ENCODE measurements at regions not wholly inside any gene's neighbourhood (a gene's known extent, or its start where the extent isn't known, plus 50 kb on each side); places are given as distances from the start of the nearest gene placed in this dataset.

DNA sequence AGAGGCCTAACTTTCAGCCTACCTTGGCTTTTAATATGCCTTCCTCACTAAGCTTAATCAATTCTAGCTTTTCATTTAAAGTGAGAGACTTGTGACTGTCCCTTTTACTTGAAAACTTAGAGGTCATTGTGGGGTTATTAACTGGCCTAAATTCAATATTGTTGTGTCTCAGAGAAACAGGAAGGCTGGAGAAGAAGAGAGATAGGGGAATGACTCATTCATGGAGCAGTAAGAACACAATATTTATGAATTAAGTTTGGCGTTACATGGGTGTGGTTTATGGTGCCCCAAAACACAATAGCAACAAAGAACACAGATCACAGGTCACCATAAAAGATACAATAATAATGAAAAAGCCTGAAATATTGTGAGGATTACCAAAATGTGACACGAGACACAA lies 612.1 kb downstream of the TBC1D4 start:
- H3K27ac ChIP-seq (ENCODE audit: low read depth, low read length), result no peak overlapping the region
- H2AFZ ChIP-seq (ENCODE audit: low read depth, low read length, severe bottlenecking), result no peak overlapping the region
- no peak overlapping the region for H3K4me3 ChIP-seq (ENCODE audit: insufficient read depth, low read length, poor library complexity, severe bottlenecking)

DNA sequence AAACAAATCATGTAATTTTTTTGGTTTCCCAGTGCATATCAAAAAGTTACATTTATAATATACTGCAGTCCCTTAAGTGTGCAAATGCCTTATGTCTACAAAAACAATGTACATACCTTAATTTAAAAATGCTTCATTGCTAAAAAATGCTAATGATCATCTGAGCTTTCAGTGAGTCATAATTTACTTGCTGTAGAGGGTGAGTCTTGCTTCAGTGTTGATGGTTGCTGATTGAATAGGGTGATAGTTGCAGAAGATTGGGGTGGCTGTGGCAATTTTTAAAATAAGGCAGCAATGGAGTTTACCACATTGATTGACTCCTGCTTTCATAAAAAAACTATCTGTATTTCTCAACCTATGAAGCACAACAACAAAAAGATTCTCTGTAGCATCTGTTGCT lies 613.9 kb downstream of the TBC1D4 start:
- TF ChIP-seq, protein P1, sequence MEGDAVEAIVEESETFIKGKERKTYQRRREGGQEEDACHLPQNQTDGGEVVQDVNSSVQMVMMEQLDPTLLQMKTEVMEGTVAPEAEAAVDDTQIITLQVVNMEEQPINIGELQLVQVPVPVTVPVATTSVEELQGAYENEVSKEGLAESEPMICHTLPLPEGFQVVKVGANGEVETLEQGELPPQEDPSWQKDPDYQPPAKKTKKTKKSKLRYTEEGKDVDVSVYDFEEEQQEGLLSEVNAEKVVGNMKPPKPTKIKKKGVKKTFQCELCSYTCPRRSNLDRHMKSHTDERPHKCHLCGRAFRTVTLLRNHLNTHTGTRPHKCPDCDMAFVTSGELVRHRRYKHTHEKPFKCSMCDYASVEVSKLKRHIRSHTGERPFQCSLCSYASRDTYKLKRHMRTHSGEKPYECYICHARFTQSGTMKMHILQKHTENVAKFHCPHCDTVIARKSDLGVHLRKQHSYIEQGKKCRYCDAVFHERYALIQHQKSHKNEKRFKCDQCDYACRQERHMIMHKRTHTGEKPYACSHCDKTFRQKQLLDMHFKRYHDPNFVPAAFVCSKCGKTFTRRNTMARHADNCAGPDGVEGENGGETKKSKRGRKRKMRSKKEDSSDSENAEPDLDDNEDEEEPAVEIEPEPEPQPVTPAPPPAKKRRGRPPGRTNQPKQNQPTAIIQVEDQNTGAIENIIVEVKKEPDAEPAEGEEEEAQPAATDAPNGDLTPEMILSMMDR (IDR thresholded peaks at IDR 0.05; ENCODE audit: insufficient read depth, low read length, poor library complexity, severe bottlenecking), result no peak
- no peak for TF ChIP-seq EZH2phosphoT487 (conservative IDR thresholded peaks at IDR 0.05; ENCODE audit: low read length)
- Histone ChIP-seq H3K4me3 (ENCODE audit: insufficient read depth, low read length, poor library complexity, severe bottlenecking) (no peak overlapping the region), H3F3A (ENCODE audit: insufficient read depth) (no peaks in the 10 kb centered on the region)

More for the DNA sequence above, 612.1 kb downstream of the TBC1D4 start:
- no peak for TF ChIP-seq EZH2phosphoT487 (conservative IDR thresholded peaks at IDR 0.05; ENCODE audit: low read length)
- TF ChIP-seq, protein P1 (IDR thresholded peaks at IDR 0.05; ENCODE audit: insufficient read depth, low read length, poor library complexity, severe bottlenecking), result no peak
- Histone ChIP-seq H3K9me2 (replicated peaks; ENCODE audit: insufficient read depth, low read length) (0 out of 2 replicates have a peak, but pooled peaks cover 3% of the 10 kb centered on the region), H3K36me3 (ENCODE audit: low read length) (no peaks in the 10 kb centered on the region), H3K9me3 (ENCODE audit: insufficient read depth, low read length) (no peaks in the 10 kb centered on the region), H3K9ac (ENCODE audit: low read length) (no peak overlapping the region), H4K20me1 (ENCODE audit: low read depth, low read length) (no peaks in the 10 kb centered on the region), H3F3A (ENCODE audit: insufficient read depth) (no peaks in the 10 kb centered on the region), H3K27me3 (ENCODE audit: low read length) (no peaks in the 10 kb centered on the region), H3K4me2 (ENCODE audit: low read depth, low read length, poor library complexity, severe bottlenecking) (no peak overlapping the region), H3K79me2 (ENCODE audit: insufficient read depth, low read length) (no peaks in the 10 kb centered on the region)

DNA sequence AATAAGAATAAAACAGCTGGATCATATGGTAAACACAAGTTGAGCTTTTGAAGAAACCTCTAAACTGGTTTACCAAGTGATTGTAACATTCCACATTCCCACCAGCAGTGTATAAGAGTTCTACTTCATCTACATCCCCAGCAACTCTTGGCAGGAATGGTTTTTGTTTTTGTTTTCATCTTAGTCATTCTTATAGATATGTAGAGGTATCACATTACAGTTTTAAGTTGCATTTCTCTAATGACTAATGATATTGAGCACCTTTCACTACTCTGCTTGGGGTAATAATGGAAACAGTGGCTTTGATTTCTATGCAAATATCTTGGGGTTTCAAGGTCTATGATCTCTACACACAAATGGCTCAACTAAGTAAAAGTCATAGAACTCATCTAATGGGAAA lies 614.5 kb downstream of the TBC1D4 start:
- no peak overlapping the region for H3K4me2 ChIP-seq (ENCODE audit: low read depth, low read length, poor library complexity, severe bottlenecking)

More for the DNA sequence above, 613.9 kb downstream of the TBC1D4 start:
- Histone ChIP-seq H4K20me1 (ENCODE audit: low read depth, low read length) (no peaks in the 10 kb centered on the region), H3K27me3 (ENCODE audit: low read length) (no peaks in the 10 kb centered on the region), H3K9ac (ENCODE audit: low read length) (no peak overlapping the region), H3K9me2 (replicated peaks; ENCODE audit: insufficient read depth, low read length) (0 out of 2 replicates have a peak, but pooled peaks cover 3% of the 10 kb centered on the region), H3K9me3 (ENCODE audit: insufficient read depth, low read length) (no peaks in the 10 kb centered on the region), H3K79me2 (ENCODE audit: insufficient read depth, low read length) (no peaks in the 10 kb centered on the region), H3K27ac (ENCODE audit: low read depth, low read length) (no peak overlapping the region), H3K4me2 (ENCODE audit: low read depth, low read length, poor library complexity, severe bottlenecking) (no peak overlapping the region), H2AFZ (ENCODE audit: low read depth, low read length, severe bottlenecking) (no peak overlapping the region), H3K36me3 (ENCODE audit: low read length) (no peaks in the 10 kb centered on the region)

More for the DNA sequence above, 614.5 kb downstream of the TBC1D4 start:
- Histone ChIP-seq H3K9me3 (ENCODE audit: insufficient read depth, low read length) (no peaks in the 10 kb centered on the region), H3F3A (ENCODE audit: insufficient read depth) (no peaks in the 10 kb centered on the region), H2AFZ (ENCODE audit: low read depth, low read length, severe bottlenecking) (no peak overlapping the region), H3K27ac (ENCODE audit: low read depth, low read length) (no peak overlapping the region), H3K4me3 (ENCODE audit: insufficient read depth, low read length, poor library complexity, severe bottlenecking) (no peak overlapping the region), H4K20me1 (ENCODE audit: low read depth, low read length) (no peaks in the 10 kb centered on the region), H3K36me3 (ENCODE audit: low read length) (no peaks in the 10 kb centered on the region), H3K27me3 (ENCODE audit: low read length) (no peaks in the 10 kb centered on the region), H3K9ac (ENCODE audit: low read length) (no peak overlapping the region), H3K79me2 (ENCODE audit: insufficient read depth, low read length) (no peaks in the 10 kb centered on the region), H3K9me2 (replicated peaks; ENCODE audit: insufficient read depth, low read length) (0 out of 2 replicates have a peak, but pooled peaks cover 3% of the 10 kb centered on the region)
- TF ChIP-seq, protein P1 (IDR thresholded peaks at IDR 0.05; ENCODE audit: insufficient read depth, low read length, poor library complexity, severe bottlenecking), result no peak

All from SU-DHL-6 (cell line).